ENCODE measurements at regions not wholly inside any gene's neighbourhood (a gene's known extent, or its start where the extent isn't known, plus 50 kb on each side); places are given as distances from the start of the nearest gene placed in this dataset.
"Not testable (repeated sequence)": the region's sequence is repeated elsewhere in the genome, so short reads cannot be mapped to it uniquely, and the experiment has no call there.

DNA sequence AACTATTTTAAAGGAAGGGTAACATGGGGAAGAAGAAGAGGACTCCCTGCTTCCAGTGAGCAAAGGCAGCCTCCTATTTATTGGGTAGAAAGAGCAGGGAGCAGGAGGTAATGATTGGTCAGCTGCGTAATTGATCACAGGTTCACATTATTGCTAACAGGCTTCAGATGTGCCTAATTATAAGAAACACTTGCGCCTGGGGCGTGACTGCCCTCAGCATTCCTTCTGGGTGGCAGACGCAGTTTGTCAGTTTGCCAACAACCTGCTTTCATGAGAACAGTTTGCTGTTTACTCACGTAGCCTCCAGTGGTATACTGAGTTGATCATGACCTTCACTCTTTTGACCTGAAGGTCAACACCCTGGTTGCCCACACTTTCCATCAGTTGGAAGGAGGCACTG is 166.0 kb upstream of the AUTS2 start:
- TF ChIP-seq EZH2 (IDR thresholded peaks at IDR 0.05; ENCODE audit: low read length, unreplicated experiment); CTCF (conservative IDR thresholded peaks at IDR 0.05; ENCODE audit: low read depth, low read length); EZH2phosphoT487 (IDR thresholded peaks at IDR 0.05; ENCODE audit: borderline replicate concordance, low read length): not testable (repeated sequence)
